Activated CD8-positive, alpha-beta T cell treated with anti-CD3 and anti-CD28 coated beads for 36 hours (primary cell): ENCODE measurements at regions not wholly inside any gene's neighbourhood (a gene's known extent, or its start where the extent isn't known, plus 50 kb on each side); places are given as distances from the start of the nearest gene placed in this dataset.

Experiments
- ATAC-seq: fragments of 200-7000 bp; cut with Tn5 transposase; one replicate; pipeline ENCODE4 v1.10.0; 2021; ENCODE audit warnings: mild to moderate bottlenecking, moderate library complexity
- CTCF ChIA-PET: fragments of 350-600 bp; sonication (Branson Sonifier 250); formaldehyde crosslinking; loops from one replicate; lab custom pipeline; 2021; ENCODE audit warnings: antibody characterized with exemption; lab: Charles Lee
- POLR2A ChIA-PET: fragments of 350-600 bp; sonication (Branson Sonifier 250); formaldehyde crosslinking; loops from one replicate; lab custom pipeline; 2021; ENCODE audit warnings: antibody characterized with exemption; lab: Charles Lee
- DNase-seq: peaks from one replicate; pipeline ENCODE4 v3.0.0-alpha.2; 2020
- H3K27ac Mint-ChIP-seq: one replicate; pipeline ENCODE4 v1.8.0; 2021; ENCODE audit warnings: mild to moderate bottlenecking, mixed read lengths
- H3K27me3 Mint-ChIP-seq: one replicate; pipeline ENCODE4 v1.8.0; 2021; ENCODE audit warnings: mixed read lengths
- H3K36me3 Mint-ChIP-seq: one replicate; pipeline ENCODE4 v1.8.0; 2021; ENCODE audit warnings: low read depth, mixed read lengths
- H3K4me1 Mint-ChIP-seq: one replicate; pipeline ENCODE4 v1.8.0; 2021; ENCODE audit warnings: low read depth, mixed read lengths
- H3K4me3 Mint-ChIP-seq: one replicate; pipeline ENCODE4 v1.8.0; 2021; ENCODE audit warnings: mild to moderate bottlenecking, moderate library complexity, mixed read lengths
- H3K9me3 Mint-ChIP-seq: one replicate; pipeline ENCODE4 v1.8.0; 2021; ENCODE audit warnings: mixed read lengths
- intact Hi-C: fragments of 100-400 bp; cut with micrococcal nuclease; formaldehyde crosslinking; loops from one replicate; pipeline ENCODE4 v1.10.0; 2022
- TF ChIP-seq, protein P1 (sequence below): fragments of 200-600 bp; IDR thresholded peaks from one replicate; pipeline ENCODE4 v1.8.0; 2022; ENCODE audit warnings: antibody characterized with exemption, mild to moderate bottlenecking

- H3K9me3 Mint-ChIP-seq = peaks cover 5% of the 10 kb centered on the region
- peaks cover 2% of the 10 kb centered on the region for H3K27me3 Mint-ChIP-seq
- no peaks in the 10 kb centered on the region for H3K4me1 Mint-ChIP-seq
- ChIA-PET POLR2A (no interaction called here), CTCF (interaction anchor here (0.7 to 1.4 kb wide), 7 partner anchors 15 to 314 kb away, joined by 3 to 6 read pairs (median 3); no protein-coding TSS in a partner anchor)
- DNase-seq (no peak), ATAC-seq (no peak)
- TF ChIP-seq, protein P1, sequence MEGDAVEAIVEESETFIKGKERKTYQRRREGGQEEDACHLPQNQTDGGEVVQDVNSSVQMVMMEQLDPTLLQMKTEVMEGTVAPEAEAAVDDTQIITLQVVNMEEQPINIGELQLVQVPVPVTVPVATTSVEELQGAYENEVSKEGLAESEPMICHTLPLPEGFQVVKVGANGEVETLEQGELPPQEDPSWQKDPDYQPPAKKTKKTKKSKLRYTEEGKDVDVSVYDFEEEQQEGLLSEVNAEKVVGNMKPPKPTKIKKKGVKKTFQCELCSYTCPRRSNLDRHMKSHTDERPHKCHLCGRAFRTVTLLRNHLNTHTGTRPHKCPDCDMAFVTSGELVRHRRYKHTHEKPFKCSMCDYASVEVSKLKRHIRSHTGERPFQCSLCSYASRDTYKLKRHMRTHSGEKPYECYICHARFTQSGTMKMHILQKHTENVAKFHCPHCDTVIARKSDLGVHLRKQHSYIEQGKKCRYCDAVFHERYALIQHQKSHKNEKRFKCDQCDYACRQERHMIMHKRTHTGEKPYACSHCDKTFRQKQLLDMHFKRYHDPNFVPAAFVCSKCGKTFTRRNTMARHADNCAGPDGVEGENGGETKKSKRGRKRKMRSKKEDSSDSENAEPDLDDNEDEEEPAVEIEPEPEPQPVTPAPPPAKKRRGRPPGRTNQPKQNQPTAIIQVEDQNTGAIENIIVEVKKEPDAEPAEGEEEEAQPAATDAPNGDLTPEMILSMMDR = no peak
- no peaks in the 10 kb centered on the region for H3K36me3 Mint-ChIP-seq
- H3K27ac Mint-ChIP-seq = no peak overlapping the region
- intact Hi-C loops = no loop called here
- no peak overlapping the region for H3K4me3 Mint-ChIP-seq
Measured at GRCh38 chr7:3201306-3201705, 99.7 kb upstream of the SDK1 start.

- H3K4me3 Mint-ChIP-seq = no peak overlapping the region
- intact Hi-C loops = no loop called here
- TF ChIP-seq, protein P1 = no peak
- no peaks in the 10 kb centered on the region for H3K4me1 Mint-ChIP-seq
- H3K9me3 Mint-ChIP-seq = peaks cover 5% of the 10 kb centered on the region
- H3K36me3 Mint-ChIP-seq = no peaks in the 10 kb centered on the region
- no peak overlapping the region for H3K27ac Mint-ChIP-seq
- ChIA-PET POLR2A (no interaction called here), CTCF (no interaction called here)
- DNase-seq = no peak
- no peak for ATAC-seq
- peaks cover under 1% of the 10 kb centered on the region for H3K27me3 Mint-ChIP-seq
Measured at GRCh38 chr7:3201937-3202710, 98.9 kb upstream of the SDK1 start.

DNA sequence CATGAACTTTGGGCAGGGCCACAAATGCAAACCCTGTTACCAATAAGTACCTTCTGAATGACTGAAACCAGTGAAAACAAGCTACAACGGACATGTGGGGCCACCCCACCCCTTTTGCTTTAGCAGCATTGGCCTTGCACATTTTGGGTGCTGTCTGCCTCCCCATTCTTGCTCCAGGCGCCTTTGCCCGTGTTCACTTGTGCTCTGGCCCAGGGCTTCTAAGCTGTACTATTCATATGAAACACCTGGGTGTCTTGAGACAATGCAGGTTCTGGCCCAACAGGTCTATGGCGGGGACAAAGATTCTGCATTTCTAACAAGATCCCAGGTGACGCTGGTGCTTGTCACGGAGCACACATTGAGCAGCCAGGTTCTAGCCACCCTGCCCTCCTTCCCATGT is 96.5 kb upstream of the SDK1 start:
- DNase-seq = no peak
- Mint-ChIP-seq H3K36me3 (no peaks in the 10 kb centered on the region), H3K27me3 (no peaks in the 10 kb centered on the region), H3K4me3 (no peak overlapping the region), H3K4me1 (no peaks in the 10 kb centered on the region), H3K9me3 (no peaks in the 10 kb centered on the region), H3K27ac (no peak overlapping the region)
- ATAC-seq = no peak
- POLR2A ChIA-PET = interaction anchor here (1.2 kb wide), 1 partner anchor 17 kb away, joined by 3 read pairs; no protein-coding TSS in a partner anchor
- CTCF ChIA-PET = no interaction called here
- intact Hi-C loops = no loop called here
- TF ChIP-seq, protein P1 = no peak

- no peak for ATAC-seq
- TF ChIP-seq, protein P1 = no peak
- ChIA-PET POLR2A (no interaction called here), CTCF (no interaction called here)
- H3K27ac Mint-ChIP-seq = no peak overlapping the region
- no peaks in the 10 kb centered on the region for H3K36me3 Mint-ChIP-seq
- DNase-seq = no peak
- no peaks in the 10 kb centered on the region for H3K27me3 Mint-ChIP-seq
- intact Hi-C loops = no loop called here
- no peaks in the 10 kb centered on the region for H3K9me3 Mint-ChIP-seq
- no peaks in the 10 kb centered on the region for H3K4me1 Mint-ChIP-seq
- H3K4me3 Mint-ChIP-seq = no peak overlapping the region
Measured at GRCh38 chr7:3206101-3206500, 95.0 kb upstream of the SDK1 start.

DNA sequence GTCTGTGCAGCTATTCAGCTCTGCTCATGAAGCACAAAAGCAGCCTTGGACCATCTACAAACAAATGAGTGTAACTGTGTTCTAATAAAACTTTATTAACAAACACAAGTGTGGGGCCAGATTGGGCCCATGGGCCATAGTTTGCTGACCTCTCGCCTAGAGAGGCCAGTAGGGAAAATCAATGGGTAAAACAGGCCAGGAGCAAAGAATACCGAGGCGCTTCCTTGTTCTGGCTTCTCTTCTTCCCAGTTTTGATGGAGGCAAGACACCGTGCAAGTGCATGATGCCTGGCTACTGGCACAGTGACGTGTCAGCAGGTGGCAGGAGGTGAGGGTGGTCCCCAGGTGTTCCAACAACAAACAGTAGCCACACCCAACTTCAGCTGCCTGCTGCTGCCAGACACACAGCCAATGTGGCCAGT is 94.3 kb upstream of the SDK1 start:
- ATAC-seq (no peak), DNase-seq (no peak)
- Mint-ChIP-seq H3K27ac (no peak overlapping the region), H3K4me1 (no peaks in the 10 kb centered on the region), H3K4me3 (no peak overlapping the region), H3K36me3 (no peaks in the 10 kb centered on the region), H3K27me3 (no peaks in the 10 kb centered on the region), H3K9me3 (no peaks in the 10 kb centered on the region)
- ChIA-PET CTCF (no interaction called here), POLR2A (no interaction called here)
- TF ChIP-seq, protein P1 = no peak
- intact Hi-C loops = no loop called here
